KBM-7 (cell line): ENCODE measurements at regions not wholly inside any gene's neighbourhood (a gene's known extent, or its start where the extent isn't known, plus 50 kb on each side); places are given as distances from the start of the nearest gene placed in this dataset.
A peak's percentile ranks its signal among the peaks of the same experiment; 100 is the strongest.

Experiments
- DNase-seq: peaks from one replicate; pipeline ENCODE4 v3.0.0-alpha.2; 2015
- in situ Hi-C: fragments of 300-500 bp; cut with MboI; formaldehyde crosslinking; loops from 2 replicates; pipeline ENCODE4 v1.14.3; 2020; ENCODE audit warnings: low sequenced_read_pairs, low pct_unique_long_range_greater_than_20kb, mixed read lengths

DNA sequence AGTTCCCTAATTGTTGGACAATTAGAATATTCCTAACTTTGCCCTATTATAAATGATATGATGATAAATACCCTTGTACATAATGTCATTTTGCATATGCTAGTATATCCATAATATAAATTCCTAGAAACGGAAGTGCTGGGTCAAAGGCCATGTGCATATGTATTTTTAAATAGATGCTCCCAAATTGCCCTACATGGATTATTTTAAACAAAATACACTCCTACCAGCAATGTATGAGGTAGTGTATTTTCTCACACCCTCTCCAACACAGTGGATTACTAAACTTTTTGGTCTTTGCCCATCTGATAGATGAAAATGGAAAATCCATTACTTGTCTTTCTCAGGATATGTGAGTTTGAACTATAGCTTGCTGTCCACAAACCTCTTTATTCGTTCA is 385.1 kb upstream of the JARID2 start:
- in situ Hi-C loops: no loop called here
- no peak for DNase-seq

DNA sequence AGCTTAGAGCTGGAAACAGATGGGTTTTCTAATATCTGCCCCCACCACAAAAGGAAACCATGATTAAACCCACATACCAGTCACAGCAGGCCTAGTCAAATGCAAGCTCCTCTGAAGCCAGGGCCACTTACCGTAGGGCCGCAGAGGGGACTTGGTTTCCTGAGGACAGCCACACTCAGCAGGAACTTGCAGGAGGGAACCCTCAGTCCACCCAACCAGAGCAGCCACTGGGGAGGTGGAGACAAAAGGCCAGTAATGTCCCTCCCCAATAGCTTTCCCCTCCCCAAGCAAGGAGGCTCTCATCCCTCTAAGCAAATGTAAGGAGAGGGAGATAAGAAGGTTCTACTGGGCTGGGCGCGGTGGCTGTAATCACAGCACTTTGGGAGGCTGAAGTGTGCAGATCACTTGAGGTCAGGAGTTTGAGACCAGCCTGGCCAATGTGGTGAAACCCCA is 384.4 kb upstream of the JARID2 start:
- peak; percentile 54 for DNase-seq
- in situ Hi-C loops: no loop called here

DNA sequence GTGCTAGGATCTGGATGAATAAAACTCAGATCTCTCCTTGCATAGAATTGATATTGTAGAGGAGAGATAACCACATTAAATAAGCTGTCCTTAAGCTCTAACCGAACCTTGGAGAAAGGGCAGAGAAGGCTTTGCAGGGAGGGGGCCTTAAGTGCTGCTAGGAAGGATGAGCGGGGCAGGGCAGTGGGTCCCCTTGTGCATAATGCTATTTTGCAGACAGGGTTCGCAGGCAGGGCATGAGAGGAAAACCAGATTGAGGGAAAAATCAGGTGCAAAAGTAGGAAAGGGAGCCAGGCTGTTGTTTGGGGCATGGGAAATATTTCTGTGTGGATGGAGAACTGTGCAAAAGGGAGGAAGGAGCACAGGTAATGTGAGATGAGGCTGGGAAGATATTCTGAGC is 383.0 kb upstream of the JARID2 start:
- in situ Hi-C loops: no loop called here
- DNase-seq: no peak

- in situ Hi-C loops: no loop called here
- peak; percentile 43 for DNase-seq
Observed at GRCh38 chr6:14863902-14864850, 381.7 kb upstream of the JARID2 start.

DNA sequence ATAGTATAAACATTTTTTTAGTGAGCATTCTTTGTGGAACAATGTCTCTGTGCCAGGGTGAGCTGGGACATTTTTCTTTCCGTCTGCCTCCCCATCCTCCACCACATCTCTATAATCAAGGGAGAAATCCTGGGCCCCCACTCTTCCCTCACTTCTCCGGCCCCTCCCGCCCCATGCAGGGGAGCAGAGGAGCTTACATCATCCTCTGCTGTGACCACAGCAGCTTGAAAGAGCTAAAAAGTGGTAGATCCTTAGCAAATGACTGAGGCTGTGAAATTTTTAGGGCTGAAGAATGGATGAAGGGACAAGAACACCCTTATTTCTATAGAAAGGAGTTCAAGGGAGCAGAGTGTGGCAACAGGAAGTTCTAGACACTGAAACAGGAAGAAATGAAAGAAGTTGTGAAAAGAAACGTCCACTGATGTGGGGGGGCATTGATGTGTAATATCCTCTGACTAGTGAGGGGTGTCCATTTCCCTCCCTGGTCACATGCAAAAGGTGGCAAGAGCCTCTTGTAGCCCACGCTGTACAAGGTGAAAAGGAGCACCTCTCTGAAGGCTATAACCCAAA is 380.3 kb upstream of the JARID2 start:
- in situ Hi-C loops: no loop called here
- DNase-seq: peak; percentile 59

GRCh38 chr6:14867802-14868201 is 378.1 kb upstream of the JARID2 start:
- no peak for DNase-seq
- in situ Hi-C loops: no loop called here

DNA sequence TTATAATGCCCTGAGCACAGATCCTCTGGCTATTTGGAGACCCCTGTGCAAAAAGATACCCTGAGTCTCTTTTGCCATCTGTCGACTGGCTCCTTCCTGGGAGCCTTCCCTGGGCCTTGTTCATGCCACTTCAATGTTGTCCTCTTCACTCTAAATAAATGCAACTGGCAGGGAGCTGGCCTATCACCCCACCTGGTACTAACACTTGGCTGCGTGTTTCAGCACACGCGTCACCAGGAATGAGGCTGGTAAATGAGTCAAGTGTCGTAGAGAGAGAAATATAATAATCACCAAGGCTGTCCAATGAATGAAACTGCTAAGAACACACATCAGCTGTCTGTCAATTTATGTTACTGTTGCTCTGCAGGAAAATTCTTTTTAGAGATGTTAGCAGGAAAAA is 374.6 kb upstream of the JARID2 start:
- in situ Hi-C loops: no loop called here
- DNase-seq: no peak

DNA sequence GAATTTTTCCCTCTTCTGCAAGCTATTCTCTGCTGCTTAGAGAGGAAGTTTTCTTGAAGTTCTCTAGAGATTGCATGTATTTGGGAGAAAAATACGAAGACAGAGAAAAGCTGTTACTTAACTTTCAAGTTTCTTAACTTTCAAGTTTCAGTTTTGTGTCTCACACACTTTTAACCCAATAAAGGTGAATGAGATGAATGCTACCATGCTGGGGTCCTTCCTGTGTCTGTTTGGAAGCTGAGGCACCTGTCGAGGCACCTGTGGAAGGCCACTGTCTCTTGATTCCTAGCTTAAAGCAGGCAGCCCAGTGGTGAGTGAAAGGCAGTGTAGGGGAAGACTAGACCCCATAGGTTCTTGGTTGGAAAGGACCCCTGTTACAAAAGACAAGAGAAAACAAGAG is 372.8 kb upstream of the JARID2 start:
- DNase-seq: no peak
- in situ Hi-C loops: no loop called here

GRCh38 chr6:14873781-14874441 is 372.0 kb upstream of the JARID2 start:
- in situ Hi-C loops: no loop called here
- DNase-seq: no peak

DNA sequence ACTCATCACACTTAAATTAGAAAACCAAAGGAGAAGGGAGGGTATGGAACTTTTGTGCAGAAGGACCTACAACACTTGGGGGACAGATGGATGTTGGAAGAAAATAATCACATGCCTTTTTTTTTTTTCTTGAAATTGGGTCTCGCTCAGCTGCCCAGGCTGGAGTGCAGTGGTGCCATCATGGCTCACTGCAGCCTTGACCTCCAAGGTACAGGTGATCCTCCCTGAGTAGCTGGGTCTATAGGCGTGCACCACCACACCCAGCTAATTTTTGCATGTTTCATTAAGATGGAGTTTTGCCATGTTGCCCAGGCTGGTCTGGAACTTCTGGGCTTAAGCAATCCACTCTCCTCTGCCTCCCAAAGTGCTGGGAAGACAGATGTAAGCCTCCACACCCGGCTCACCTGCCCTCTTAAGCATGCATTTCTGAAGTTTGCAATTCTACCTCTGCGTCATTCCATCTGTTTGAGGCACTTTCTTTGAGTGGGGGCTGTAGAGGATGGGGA is 370.8 kb upstream of the JARID2 start:
- in situ Hi-C loops: no loop called here
- no peak for DNase-seq

DNA sequence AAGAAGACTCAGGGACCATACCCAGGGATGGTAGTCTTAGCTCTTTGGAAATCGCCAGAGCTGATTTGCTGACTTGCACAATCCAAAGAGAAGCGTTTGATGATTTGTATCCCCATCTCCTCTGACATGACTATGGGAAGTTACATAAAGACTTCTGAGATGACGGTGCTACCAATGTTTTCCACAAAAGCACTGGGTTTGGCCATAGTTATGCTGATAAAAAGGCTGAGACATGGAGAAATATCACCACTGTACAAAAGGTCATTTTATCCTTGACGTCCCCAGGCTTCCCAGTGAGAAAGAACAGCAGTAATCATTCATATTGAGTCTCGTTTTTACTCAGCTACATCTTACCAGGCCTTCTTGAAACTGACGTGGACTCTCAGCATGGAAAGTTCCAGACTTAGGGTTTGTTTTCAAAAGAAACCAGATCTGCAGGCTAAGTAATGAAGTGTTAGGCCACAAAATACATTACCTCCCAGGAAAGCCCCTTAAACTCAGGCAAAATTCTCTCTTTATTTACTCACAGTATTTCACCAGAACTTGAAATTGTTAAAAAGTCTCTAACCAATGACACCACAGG is 370.3 kb upstream of the JARID2 start:
- in situ Hi-C loops: no loop called here
- no peak for DNase-seq

- in situ Hi-C loops: no loop called here
- peak; percentile 76 for DNase-seq
Observed at GRCh38 chr6:14876778-14877613, 368.9 kb upstream of the JARID2 start.

GRCh38 chr6:14877758-14878157 is 368.1 kb upstream of the JARID2 start:
- in situ Hi-C loops: no loop called here

GRCh38 chr6:14880052-14880451 is 365.8 kb upstream of the JARID2 start:
- DNase-seq: no peak
- in situ Hi-C loops: no loop called here

More at GRCh38 chr6:14877758-14878157, 368.1 kb upstream of the JARID2 start:
- no peak for DNase-seq

- DNase-seq: no peak
- in situ Hi-C loops: no loop called here
Observed at GRCh38 chr6:14880677-14881076, 365.2 kb upstream of the JARID2 start.

DNA sequence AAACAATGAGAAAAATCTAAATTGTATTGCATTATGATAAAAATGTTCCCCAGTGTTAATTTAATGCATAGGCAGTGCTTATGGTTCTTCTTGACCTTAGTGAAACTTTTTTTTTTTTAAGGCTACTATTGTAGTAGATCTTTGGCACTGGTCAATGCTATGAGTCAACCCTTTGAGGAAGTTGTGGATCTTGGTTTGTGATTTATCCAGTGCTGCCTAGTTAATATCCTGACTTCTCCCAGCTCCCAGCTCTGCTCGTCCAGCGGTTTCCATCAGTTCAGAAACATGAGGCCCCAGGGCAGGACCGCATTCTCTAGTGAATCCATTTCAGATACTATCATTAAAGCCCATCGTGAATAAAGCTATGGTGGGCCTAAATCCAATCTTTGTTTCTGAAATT is 364.5 kb upstream of the JARID2 start:
- in situ Hi-C loops: no loop called here
- no peak for DNase-seq

- no peak for DNase-seq
Observed at GRCh38 chr6:14882394-14883026, 363.4 kb upstream of the JARID2 start.

GRCh38 chr6:14883921-14884320 is 361.9 kb upstream of the JARID2 start:
- peak; percentile 52 for DNase-seq
- in situ Hi-C loops: no loop called here

More at GRCh38 chr6:14882394-14883026, 363.4 kb upstream of the JARID2 start:
- in situ Hi-C loops: no loop called here
